ENCODE measurements at regions not wholly inside any gene's neighbourhood (a gene's known extent, or its start where the extent isn't known, plus 50 kb on each side); places are given as distances from the start of the nearest gene placed in this dataset.

DNA sequence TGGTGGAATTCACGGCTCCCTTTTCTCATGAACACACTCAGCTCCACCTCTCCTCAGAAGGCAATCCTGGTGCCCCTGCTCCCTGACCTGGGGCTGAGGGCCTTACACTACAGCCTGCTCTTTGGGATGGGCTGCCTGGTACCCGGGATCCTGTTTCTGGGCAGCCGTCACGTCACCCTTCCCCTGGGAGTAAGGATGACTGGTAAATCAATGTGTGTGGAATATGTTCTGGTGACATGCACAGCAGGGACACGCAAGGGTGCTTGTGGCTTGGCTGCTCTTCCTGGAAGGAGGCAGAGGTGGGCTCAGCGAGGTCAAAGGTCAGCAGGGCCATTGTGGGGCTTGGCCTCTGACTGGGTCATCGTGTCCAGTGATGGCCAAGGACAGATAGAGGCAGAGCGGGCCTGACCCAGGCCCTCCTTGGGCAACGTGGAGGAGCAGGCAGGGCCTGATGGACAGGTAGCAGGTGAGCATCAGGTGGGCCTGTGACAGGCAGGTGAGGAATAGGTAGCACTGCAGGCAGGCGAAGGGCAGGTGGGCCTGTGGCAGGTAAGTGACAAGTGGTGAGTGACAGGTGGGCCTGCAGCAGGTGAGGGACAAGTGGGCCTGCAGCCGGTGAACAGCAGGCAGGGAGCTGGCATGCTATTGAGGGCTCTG, 399.4 kb upstream of the IRX4 start:
- H3K27ac ChIP-seq, result no peak overlapping the region
- TF ChIP-seq Cebpa-rat (IDR thresholded peaks at IDR 0.05), result no peak
- no peaks in the 10 kb centered on the region for H4K20me1 ChIP-seq
- H3K9me3 ChIP-seq, result no peaks in the 10 kb centered on the region
- H3K4me2 ChIP-seq, result peak overlapping the region; percentile 34
- peaks cover 24% of the 10 kb centered on the region for H3K4me1 ChIP-seq
- no peaks in the 10 kb centered on the region for H3K27me3 ChIP-seq
- H3K36me3 ChIP-seq, result no peaks in the 10 kb centered on the region
- H3K4me3 ChIP-seq, result no peak overlapping the region
- H3K9ac ChIP-seq, result no peak overlapping the region

DNA sequence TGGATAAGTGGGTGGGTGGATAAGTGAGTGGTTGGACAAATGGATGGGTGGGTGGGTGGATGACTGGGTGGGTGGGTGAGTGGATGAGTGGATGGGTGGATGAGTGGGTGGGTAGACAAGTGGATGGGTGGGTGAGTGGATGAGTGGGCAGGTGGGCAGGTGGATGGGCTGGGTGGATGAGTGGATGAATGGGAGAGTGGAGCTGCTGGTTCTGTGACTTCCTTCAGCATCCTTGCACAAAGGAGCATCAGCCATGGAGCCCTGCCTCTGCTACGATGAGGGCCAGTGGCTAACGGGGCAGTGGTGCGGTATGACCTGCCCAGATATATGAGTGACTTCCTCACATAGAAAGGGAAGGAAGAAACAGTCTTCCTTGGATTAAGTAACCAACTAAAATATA, 398.7 kb upstream of the IRX4 start:
- Histone ChIP-seq H4K20me1 (no peaks in the 10 kb centered on the region), H3K9me3 (no peaks in the 10 kb centered on the region), H3K9ac (no peak overlapping the region), H3K4me2 (no peak overlapping the region), H3K27ac (no peak overlapping the region), H3K4me1 (peaks cover 31% of the 10 kb centered on the region), H3K4me3 (no peak overlapping the region), H3K27me3 (no peaks in the 10 kb centered on the region), H3K36me3 (no peaks in the 10 kb centered on the region)
- no peak for TF ChIP-seq Cebpa-rat (IDR thresholded peaks at IDR 0.05)

DNA sequence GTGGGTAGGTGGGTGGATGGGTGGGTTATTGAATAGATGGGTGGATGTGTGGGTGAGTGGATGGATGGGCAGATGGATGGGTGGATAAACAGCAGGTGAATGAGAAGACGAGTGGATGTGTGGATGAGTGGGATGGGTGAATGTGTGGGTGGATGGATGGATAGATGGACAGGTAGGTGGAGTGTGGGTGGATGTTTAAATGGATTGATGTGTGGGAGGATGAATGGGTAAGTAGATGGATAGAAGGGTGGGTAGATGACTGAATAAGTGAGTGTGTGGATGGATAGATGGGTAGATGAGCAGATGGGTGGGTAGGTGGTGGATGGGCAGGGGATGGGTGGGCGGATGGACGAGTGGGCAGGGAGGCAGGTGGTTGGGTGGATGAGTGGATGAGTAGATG, 397.6 kb upstream of the IRX4 start:
- H3K4me1 ChIP-seq, result peaks cover 32% of the 10 kb centered on the region
- H3K27me3 ChIP-seq, result no peaks in the 10 kb centered on the region
- no peak overlapping the region for H3K27ac ChIP-seq
- H3K9ac ChIP-seq, result no peak overlapping the region
- H4K20me1 ChIP-seq, result no peaks in the 10 kb centered on the region
- TF ChIP-seq Cebpa-rat (IDR thresholded peaks at IDR 0.05), result no peak
- no peaks in the 10 kb centered on the region for H3K36me3 ChIP-seq
- H3K9me3 ChIP-seq, result no peaks in the 10 kb centered on the region
- no peak overlapping the region for H3K4me3 ChIP-seq
- no peak overlapping the region for H3K4me2 ChIP-seq

DNA sequence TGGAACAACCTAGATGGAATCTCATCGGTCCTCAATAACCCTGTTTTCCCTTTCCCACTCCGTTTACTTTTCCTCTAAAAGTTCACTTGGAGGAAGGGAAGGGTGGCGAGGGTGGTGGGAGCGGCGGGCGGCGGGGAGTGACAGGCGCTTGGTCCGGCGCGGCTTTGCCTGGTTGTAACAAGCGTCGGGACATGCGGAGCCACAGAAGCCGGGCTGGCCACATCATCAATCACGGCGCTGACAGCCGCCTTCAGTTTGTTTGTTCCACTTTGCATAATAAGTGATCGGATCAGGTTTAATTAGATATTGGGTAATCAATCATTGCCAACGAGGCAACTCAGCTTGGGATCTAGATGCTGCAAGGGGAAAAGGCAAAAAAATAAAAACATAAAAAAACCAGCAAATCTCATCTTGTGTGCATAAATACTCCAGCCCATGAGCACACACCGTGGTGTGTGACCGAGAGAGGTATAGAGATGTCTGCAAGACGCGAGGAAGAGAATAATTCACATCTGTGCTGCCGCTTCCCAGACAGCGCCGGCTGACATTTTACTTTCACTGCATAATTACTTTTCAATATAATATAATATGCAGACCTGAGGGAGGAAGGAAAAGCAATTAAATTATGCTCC, 396.2 kb upstream of the IRX4 start:
- no peak for TF ChIP-seq Cebpa-rat (IDR thresholded peaks at IDR 0.05)
- Histone ChIP-seq H3K4me2 (no peak overlapping the region), H3K27ac (no peak overlapping the region), H3K4me3 (no peak overlapping the region), H3K4me1 (peaks cover 32% of the 10 kb centered on the region), H4K20me1 (no peaks in the 10 kb centered on the region), H3K27me3 (no peaks in the 10 kb centered on the region), H3K36me3 (no peaks in the 10 kb centered on the region), H3K9me3 (no peaks in the 10 kb centered on the region), H3K9ac (no peak overlapping the region)

DNA sequence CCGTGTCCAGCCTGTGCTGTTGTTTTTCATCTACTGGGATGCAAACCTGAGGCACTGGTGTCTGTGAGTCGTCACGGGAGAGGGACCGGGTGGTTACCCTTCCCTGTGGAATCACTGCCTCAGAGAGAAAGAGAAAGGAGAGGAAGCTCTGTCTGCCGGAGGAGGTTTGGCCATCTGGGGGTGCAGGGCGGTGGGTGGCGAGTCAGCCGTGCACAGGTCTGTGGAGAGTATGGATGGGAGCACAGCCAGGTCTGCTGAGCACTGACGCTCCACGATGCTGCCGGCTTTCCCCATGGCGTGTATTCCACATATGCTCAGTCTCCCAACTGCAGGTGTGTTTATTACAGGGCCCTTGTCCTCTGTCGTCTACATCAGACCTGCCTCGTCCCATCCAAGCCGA, 395.2 kb upstream of the IRX4 start:
- Histone ChIP-seq H3K4me2 (peak overlapping the region; percentile 54), H3K27ac (peak overlapping the region; percentile 23; the same call in 1 of the 2 replicates), H3K9ac (no peak overlapping the region), H3K27me3 (no peaks in the 10 kb centered on the region), H3K4me3 (no peak overlapping the region), H3K36me3 (no peaks in the 10 kb centered on the region), H3K4me1 (peaks cover 32% of the 10 kb centered on the region), H3K9me3 (no peaks in the 10 kb centered on the region), H4K20me1 (no peaks in the 10 kb centered on the region)
- TF ChIP-seq Cebpa-rat (IDR thresholded peaks at IDR 0.05), result no peak

DNA sequence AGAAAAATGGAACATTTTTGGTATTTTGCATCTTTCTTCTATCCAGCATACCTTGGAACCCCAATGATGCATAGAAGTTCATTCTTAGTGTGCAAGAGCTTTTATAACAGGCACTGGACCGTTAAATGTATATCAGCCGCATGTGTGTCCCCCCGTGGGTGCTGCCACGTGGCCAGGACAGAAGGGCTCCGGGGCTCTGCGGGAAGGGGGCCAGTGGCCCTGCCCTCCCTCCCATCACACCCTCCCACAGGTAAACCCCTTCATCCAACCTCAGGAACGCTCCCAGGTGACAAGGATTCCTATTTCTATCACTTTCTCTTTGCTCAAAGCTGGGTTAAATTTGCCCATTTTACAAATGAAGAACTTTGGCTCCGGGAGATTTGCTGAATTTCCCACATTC, 393.4 kb upstream of the IRX4 start:
- Histone ChIP-seq H3K27me3 (no peaks in the 10 kb centered on the region), H3K9me3 (no peaks in the 10 kb centered on the region), H3K4me2 (no peak overlapping the region), H3K36me3 (no peaks in the 10 kb centered on the region), H3K27ac (no peak overlapping the region), H3K4me1 (peaks cover 22% of the 10 kb centered on the region), H3K4me3 (no peak overlapping the region), H4K20me1 (no peaks in the 10 kb centered on the region), H3K9ac (no peak overlapping the region)
- no peak for TF ChIP-seq Cebpa-rat (IDR thresholded peaks at IDR 0.05)

DNA sequence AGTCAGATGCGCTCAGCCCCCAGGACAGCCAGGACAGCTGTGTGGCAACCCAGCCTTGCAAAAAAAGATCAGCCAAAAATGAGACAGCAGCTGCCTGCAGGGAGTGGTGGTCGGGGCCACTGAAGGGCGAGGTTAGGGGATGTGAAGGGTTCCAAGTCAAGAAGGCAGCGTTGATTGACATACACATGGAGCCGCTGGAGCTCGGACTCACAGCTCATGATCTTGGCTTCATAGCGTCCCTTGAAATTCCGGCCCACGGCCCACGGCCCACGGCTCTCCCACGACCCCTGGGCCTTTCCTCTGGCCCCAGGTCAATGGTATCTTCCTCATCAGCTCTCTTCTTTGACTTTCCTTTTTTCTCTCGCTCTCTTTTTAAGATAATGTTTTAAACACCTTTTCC, 390.0 kb upstream of the IRX4 start:
- no peaks in the 10 kb centered on the region for H3K9me3 ChIP-seq
- no peak for TF ChIP-seq Cebpa-rat (IDR thresholded peaks at IDR 0.05)
- no peak overlapping the region for H3K4me2 ChIP-seq
- no peaks in the 10 kb centered on the region for H3K36me3 ChIP-seq
- no peak overlapping the region for H3K4me3 ChIP-seq
- no peaks in the 10 kb centered on the region for H4K20me1 ChIP-seq
- H3K27ac ChIP-seq, result no peak overlapping the region
- H3K9ac ChIP-seq, result no peak overlapping the region
- no peaks in the 10 kb centered on the region for H3K27me3 ChIP-seq
- H3K4me1 ChIP-seq, result peaks cover 14% of the 10 kb centered on the region

DNA sequence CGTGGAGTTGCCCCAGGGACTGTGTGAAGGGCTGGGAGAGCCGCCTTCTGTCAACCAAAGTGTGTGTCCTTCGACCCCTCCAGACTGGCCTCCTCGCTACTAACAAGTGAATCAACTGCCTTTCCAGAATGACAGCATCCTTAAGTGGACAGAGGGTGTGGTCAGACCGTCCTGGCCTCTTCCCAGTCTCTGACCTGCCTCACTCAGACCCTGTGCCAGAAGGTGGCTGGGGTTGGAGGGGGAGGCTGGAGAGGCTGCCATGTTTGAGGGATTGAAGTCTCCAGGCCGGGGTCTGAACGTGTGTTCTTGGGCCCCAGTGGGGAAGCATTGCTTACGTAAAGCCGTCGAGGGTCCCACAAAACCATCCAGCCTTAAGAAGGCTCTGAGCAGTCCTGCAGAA, 389.3 kb upstream of the IRX4 start:
- Histone ChIP-seq H3K27me3 (no peaks in the 10 kb centered on the region), H4K20me1 (no peaks in the 10 kb centered on the region), H3K4me2 (no peak overlapping the region), H3K9me3 (no peaks in the 10 kb centered on the region), H3K4me3 (no peak overlapping the region), H3K27ac (no peak overlapping the region), H3K9ac (no peak overlapping the region), H3K4me1 (peaks cover 7% of the 10 kb centered on the region), H3K36me3 (no peaks in the 10 kb centered on the region)
- TF ChIP-seq Cebpa-rat (IDR thresholded peaks at IDR 0.05), result no peak

DNA sequence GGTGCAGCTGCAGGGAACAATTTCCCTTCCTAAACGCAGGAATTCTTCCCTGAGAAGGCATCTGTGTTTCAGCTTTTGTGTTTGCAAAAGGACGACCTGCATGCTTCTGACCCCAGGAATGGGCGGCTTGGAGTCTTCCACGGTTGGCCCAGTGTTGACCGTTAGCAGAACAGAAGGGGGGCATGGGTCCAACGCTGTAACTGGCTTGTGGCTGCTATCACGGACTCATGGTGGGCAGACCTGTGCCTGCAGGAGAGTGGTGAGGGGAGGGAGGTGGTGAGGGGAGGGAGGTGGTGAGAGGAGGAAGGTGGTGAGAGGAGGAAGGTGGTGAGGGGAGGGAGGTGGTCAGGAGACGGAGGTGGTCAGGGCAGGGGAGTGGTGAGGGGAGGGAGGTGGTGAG, 388.6 kb upstream of the IRX4 start:
- H3K9ac ChIP-seq, result no peak overlapping the region
- peaks cover 7% of the 10 kb centered on the region for H3K4me1 ChIP-seq
- no peak for TF ChIP-seq Cebpa-rat (IDR thresholded peaks at IDR 0.05)
- H3K4me2 ChIP-seq, result no peak overlapping the region
- H3K27me3 ChIP-seq, result no peaks in the 10 kb centered on the region
- H3K4me3 ChIP-seq, result no peak overlapping the region
- H3K27ac ChIP-seq, result no peak overlapping the region
- H3K9me3 ChIP-seq, result no peaks in the 10 kb centered on the region
- no peaks in the 10 kb centered on the region for H4K20me1 ChIP-seq
- H3K36me3 ChIP-seq, result no peaks in the 10 kb centered on the region

DNA sequence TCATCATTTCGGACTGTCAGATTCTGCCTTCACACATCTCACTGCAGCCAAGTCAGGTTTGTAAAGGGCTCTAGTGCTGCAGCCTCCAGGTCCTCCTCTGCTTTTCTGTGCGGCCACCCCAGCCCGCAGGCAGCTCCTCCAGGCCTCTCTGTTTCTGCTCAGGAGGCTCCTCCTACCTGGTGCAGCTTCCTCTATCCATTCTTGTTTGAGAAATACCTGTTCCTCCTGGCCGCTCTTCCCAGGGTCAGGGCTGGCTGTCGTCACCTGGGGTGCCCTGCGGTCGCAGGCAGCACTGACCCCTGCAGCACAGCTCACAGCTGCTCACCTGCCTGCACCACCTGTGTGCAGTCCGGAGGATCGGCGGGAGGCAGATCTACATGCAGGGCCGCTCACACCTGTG, 387.7 kb upstream of the IRX4 start:
- no peaks in the 10 kb centered on the region for H3K9me3 ChIP-seq
- no peaks in the 10 kb centered on the region for H3K27me3 ChIP-seq
- H3K27ac ChIP-seq, result no peak overlapping the region
- H3K4me1 ChIP-seq, result peaks cover 11% of the 10 kb centered on the region
- no peak overlapping the region for H3K4me3 ChIP-seq
- H4K20me1 ChIP-seq, result no peaks in the 10 kb centered on the region
- no peaks in the 10 kb centered on the region for H3K36me3 ChIP-seq
- no peak overlapping the region for H3K4me2 ChIP-seq
- TF ChIP-seq Cebpa-rat (IDR thresholded peaks at IDR 0.05), result no peak
- no peak overlapping the region for H3K9ac ChIP-seq
